HG03196 (cell line): ENCODE measurements at regions not wholly inside any gene's neighbourhood (a gene's known extent, or its start where the extent isn't known, plus 50 kb on each side); places are given as distances from the start of the nearest gene placed in this dataset.

Source experiments
- ATAC-seq: cut with Tn5 transposase; IDR thresholded peaks from one replicate; pipeline ENCODE4 v1.9.1; 2021; ENCODE audit not compliant: unreplicated experiment

DNA sequence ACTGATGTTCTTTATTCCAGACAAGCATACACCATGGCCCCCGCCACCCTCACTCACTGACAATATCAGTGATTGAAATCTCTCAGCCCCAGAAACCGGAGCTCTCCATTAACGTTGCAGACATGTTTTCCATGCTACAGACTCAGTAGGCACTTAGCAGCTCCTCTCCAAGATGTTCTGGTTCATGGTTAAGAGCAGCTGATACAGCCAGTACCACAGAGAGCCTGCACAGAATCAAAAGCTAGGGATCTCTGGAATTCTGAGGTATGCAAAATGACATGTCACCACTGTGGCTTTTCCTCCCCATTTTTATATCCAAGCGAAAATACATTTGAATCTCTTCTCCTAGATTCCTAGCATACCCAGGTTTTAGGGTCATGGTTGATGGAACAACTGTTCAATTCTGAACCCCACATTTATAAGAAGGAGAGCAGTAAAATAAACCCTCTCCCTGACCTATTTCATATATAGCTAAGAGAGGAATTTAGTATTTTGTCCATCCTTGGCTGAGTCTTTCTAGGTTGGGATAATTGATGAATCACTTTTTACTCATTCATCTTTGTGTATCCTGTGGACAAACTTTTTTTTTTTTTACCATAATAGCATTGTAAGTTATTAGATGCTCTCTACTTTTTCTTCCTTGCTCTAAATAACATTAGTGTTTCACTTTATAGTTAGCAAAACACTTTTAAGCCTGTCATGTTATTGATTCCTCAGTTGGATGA is 488.4 kb upstream of the PIK3C3 start:
- ATAC-seq, result no peak

DNA sequence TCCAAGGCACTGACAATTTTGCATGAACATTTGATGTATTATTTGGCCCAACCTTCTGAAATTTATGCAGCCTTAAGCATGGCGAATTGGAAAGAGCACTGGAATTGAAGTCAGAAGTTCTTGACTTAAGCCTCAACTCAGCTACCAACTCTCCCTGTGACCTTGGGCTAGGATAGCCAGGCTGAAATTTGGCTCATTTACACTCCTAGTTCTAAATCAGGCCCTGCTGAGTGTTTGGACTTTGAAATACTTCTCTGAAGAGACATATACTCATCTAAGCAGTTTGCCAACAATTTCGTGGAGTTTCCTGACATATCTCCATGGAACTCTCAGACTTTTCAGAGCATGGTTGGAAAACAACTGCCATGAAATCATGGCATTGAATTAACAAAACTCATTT is 489.6 kb upstream of the PIK3C3 start:
- ATAC-seq, result no peak

DNA sequence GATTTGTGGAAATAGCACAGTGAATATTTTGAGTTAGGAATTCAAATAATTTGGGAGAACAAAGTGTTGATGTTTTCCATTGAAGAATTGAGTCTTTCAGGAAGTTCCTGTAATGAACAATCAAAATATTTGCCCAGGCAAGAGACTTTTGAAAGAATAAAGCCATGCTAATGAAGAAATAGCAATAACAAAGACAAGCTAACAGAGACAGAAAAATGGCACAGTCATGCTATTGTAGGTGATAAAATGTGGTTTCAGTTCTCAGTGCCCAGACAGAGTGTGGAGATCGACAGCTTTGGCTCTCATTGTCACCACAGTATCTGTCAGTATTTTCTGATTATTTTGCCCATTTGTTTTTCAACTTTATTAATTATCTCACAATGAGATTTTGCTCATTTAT is 490.8 kb upstream of the PIK3C3 start:
- ATAC-seq, result no peak

DNA sequence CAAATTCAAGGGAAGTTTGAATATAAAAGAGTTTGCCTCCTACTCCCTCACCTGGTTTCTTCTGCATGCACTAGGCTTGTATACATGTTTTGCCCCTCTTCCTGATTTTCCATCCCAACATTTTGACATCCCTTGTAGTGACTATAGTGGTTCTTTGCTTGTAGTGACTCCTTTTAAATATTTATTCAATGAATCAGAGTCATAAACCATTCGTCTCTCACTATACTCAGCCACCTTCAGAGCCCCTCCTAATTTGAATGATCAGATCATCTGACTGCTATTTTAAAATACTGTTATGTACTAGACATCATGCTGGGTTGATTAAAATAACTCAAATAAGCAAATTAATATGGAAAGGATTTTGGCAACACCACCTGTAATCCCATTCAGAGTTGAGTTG is 492.1 kb upstream of the PIK3C3 start:
- ATAC-seq, result no peak

DNA sequence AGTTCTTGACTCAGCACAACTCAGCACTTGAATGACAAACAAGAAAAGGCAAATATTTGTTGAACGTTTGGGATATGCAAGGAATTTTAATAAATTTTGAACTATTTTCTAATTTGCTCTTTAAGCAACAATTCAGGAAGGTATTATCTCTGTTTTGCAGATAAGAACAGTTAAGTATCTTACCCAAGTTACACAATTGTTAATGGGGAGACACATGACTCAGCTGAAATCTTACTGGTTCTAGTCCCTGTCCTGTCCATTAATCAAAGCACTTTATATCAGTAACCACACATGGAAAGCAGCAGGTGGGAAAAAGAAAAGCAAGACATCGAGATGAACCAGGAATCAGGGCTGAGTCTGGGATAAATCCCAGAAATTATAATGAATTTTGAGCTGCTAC is 493.9 kb upstream of the PIK3C3 start:
- ATAC-seq, result no peak

DNA sequence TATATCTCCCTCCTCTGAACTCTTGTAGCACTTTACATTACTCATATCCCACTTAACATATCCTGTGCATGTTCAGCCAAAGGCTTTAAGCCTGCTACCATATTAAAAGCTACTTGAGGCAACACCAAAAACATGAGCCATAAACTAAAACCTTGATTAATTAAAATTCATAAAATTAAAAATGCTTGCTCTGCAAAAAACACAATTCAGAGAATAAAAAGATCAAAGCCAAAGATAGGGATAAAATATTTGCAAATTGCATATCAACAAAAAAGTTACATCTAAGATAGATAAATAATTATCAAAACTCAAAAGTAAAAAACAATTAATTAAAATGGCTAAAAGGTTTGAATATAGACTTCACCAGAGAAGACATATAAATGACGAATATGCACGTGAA is 495.4 kb upstream of the PIK3C3 start:
- ATAC-seq, result no peak

DNA sequence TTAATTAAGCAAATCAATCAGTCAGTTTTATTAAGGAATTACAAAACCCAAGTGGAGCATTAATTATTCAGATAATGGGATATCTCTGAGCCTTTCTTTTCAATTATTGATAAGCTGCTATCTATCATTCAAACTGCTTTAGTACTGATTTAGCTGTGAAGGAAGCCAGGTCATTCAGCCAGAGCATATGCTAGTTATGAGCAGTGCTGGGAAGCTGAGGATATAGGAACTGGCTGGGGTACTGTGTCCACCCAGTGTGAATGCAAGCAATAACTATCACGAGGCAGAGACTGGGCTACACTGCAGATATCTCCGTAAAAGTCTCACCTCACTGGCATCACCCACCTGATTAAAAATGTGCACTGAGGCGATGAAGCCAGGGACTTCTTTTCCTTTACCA is 496.7 kb upstream of the PIK3C3 start:
- ATAC-seq, result no peak

DNA sequence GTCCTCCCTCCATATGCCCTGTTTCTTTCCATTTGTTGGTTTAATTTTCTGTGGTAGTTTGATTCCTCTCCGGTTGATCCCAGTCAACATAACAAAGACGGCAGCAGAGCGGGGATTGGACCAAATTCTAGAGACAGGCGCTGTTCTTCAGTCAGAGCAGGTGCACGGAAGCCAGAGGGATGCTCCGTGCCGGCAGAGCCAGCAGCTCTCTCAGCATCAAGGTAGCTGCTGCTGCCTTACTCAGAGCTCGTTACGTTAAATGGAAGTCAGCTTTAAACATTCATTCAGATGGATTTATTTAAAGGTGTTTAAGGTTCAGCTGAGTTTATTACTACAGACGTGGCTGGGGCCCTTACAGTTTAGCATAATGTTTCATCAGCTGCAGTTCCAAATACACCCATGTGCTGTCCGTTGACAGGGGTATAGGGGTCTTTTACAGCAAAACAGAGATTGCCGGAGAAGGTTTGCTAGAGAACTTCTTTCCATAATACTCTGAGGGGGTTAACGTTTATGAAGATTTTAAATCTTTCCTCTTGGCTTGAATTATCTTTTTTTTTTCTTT is 497.2 kb upstream of the PIK3C3 start:
- ATAC-seq, result no peak

DNA sequence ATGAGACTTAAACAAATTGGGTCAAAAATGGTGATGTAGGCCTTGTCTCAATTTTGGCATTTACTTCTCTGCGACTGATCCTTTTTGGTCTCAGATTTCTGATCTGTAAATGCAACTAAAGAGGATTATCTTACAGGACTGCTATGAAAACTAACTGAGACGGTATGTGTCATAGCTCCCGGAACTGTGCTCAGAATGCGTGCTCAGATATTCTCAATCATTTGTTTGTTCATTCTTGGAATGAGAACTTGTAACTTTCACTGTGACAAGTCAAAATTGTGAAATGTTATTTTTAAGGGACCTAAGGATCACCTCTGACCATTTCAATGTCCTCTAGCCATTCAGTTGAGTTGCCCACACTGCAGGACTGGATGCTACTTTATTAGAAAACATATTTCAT is 498.2 kb upstream of the PIK3C3 start:
- ATAC-seq, result no peak

DNA sequence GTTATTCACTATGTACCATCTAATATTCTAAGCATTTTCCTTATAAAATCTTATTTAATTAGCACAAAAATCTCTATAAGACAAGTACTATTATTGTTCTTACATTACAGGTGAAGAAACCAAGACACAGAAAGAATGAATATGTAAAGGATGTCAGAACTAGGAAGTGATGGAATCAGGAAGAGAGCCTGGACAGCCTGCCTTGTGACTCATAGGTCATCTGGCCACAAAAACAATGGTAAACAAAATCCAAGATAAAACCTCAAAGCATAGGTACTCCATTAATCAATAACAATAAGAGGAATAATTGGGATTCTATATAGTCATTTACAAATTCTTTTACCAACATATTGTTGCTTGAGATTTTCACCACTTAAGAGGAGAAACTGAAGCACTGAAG is 505.4 kb upstream of the PIK3C3 start:
- no peak for ATAC-seq

DNA sequence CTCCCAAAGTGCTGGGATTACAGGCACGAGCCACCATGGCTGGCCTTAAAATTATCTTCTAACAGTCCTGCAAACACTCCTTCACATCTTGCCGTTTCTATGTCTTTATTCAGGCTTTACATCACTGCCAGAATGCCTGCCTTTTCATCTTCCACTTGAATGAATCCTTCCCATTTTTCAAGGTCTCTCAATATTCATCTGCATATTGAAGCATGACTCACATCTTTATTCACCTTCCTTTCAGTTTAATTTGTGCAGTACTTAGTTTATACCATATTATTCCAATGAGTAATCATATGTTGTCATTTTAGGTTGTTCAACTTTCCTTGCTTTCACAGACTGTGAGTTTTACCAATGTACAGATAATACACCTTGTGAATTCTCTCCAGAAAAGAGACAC is 510.1 kb upstream of the PIK3C3 start:
- no peak for ATAC-seq

DNA sequence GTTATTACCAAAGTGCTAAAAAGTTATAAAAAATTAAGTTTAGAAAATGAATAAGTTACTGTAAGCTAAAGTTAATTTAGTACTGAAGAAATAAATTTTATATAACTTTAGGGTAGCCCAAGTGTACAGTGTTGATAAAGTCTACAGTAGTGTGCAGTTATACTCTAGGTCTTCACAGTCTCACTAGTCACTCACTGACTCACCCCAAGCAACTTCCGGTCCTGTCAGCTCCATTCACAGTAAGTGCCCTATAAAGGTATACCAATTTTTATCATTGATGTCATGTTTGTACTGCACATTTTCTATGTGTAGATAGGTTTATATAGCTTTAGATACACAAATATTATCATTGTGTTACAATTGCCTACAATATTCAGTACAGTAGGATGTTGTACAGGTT is 518.3 kb upstream of the PIK3C3 start:
- ATAC-seq, result no peak

DNA sequence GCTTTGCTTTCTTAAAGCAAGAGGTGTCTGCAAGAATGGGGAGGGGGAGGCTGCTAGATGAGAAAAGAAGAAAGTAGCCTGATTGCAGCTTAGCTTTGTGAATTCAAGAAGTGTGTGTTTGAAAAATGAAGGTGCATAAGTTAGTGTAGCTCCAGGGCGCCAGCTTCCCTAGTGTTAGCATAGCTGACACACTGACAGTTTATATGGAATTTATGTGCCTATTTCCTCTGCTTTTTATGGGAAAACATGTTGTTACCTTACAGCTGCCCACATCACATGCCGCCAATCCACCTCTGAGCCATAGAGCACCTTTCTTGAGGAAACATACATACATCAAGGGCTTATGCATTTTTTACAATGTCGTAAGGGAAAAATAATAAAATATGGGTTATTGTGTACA is 536.4 kb upstream of the PIK3C3 start:
- no peak for ATAC-seq

DNA sequence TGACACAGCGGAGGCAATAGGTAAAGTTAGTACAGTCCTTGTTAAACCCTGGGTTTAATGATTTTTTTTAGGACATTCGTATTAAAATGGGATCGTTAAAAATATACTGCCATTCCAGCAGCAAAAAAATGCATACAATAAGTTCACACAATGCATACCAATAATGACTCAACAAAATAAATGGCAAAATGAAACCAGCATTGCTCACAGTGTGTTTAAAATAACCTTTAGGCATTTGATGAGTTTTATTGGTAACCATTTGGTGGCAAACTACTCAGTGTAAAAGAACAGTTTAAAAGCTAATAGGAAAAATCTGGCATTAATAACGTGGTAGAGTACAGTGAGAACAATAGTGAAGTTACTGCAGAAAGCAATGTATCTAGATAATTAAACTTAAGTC is 539.0 kb upstream of the PIK3C3 start:
- no peak for ATAC-seq

DNA sequence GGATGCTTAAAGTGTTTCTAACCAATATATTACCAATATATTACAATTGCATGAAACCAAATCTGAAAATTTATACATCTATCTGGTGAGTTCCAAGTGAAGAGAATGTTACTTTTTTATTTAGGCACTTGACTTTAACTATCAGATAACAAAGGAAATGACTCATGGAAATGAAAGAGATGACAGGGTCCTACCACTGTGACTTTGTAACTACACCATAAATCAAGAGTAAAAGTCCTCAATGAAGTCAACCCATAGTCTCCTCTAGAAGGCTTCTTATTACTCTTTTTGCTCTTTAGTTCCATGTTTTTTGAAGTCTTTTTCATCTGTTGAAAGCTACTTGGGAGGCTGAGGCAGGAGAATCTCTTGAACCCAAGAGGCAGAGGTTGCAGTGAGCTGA is 545.0 kb upstream of the PIK3C3 start:
- no peak for ATAC-seq

DNA sequence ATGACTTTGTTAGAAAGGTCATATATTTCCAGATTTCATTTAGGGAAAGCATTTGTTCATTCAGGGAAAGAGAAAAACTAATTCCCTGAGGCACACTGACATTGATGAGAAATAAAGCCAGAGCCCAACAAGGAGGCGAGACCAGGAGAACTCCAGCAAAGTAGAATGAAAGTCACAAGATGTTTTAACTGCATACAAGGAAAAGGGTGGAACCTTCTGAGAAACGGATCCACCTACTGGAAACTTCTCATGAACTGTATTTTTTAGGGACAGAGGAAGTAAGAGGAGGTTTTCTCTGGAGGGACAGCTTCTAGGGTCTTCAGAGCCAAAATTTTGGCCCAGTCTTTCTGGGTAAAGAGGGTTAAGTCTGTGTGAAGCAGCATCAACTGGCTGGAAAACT is 548.2 kb upstream of the PIK3C3 start:
- no peak for ATAC-seq

DNA sequence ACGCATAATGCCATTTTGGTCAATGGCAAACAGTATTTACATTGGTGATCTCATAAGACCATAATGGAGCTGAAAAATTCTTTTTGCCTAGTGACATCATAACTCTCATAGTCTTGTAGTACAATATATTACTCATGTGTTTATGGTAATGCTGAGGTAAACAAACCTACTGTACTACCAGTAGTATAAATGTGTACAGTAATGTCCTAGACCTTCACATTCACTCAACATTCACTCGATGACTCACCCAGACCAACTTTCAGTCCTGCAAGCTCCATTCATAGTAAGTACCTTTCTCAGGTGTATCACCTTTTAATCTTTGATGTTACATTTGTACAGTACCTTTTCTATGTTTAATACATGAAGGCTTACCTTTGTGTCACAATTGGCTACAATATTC is 558.2 kb upstream of the PIK3C3 start:
- ATAC-seq, result no peak

DNA sequence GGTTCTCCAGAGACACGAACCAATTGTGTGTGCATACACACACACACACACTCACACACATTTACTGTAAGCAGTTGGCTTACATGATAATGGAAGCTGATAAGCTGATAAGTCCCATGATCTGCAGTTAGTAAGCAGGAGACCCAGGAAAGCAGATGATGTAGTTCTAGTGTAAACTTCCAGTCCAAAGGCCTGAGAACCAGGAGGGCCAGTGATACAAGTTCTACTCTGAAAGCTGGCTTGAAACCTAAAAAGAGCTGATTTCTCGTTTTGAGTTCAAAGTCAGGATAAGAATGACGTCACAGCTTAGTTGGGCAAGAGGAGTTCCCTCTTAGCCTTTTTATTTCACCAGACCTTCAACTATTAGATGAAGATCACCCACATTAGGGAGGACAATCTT is 558.8 kb upstream of the PIK3C3 start:
- no peak for ATAC-seq

DNA sequence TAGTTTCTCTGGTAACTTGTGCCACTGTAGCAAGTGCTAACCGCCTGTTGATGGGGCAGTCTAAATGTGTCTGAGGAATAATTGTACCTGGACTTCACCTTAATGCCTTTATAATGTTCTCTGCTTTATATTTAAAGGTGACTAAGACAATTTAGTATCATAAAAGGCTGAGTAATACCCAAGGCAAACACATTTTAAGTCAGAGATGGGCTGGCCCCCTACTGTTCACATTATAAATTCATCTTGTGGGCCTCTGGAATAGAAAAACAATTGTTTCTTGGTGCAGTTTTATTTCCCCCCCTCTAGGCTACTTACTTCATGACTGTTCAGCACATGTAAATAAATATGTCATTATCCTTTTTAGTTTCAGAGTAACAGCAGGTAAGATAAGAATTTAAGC is 559.3 kb upstream of the PIK3C3 start:
- ATAC-seq, result no peak

DNA sequence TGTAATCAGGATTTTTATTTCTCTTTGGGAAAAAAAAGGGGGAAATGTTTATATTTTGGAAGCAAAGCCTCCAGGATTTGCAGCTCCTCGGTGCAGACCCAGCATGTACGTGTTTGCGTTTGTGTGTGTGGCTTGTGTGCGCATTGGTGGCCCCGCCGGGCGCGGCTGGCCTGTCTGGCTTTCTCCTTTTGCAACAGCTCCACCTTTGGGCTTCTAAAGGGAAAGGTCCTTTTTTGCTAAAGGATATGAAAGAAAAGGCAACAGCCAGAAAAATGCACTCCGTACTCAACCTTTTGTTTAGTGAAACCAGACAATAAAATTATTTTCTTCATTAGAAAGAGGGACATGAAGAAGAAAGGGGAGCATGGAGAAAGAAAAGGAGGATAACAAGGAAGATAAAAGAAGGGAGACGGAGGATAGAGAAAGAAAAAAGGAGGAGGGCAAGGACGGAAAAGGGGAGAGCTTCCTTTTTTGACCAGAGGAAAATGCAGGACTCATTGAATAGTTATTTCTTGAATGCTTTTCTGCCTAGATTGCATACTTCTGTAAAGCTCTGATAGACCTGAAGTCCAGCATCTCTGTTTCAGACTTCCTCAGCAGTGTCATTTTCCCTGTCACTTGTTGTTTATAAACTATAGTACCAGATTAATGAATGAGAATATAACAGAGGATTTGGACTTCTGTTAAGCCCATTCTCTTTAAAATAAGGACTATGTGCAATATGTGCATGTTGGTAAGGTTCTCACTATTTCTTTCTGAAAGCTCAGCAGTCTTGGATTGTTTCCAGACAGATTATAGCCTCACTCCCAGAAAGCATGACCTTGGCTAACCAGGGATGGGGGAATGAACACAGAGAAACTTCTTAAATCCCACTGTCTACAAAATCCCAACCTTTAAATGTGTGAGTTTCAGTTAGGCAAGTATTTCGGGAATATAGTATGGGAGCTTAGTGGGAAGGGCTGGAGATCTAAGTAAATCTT is 563.1 kb upstream of the PIK3C3 start:
- ATAC-seq, result no peak

DNA sequence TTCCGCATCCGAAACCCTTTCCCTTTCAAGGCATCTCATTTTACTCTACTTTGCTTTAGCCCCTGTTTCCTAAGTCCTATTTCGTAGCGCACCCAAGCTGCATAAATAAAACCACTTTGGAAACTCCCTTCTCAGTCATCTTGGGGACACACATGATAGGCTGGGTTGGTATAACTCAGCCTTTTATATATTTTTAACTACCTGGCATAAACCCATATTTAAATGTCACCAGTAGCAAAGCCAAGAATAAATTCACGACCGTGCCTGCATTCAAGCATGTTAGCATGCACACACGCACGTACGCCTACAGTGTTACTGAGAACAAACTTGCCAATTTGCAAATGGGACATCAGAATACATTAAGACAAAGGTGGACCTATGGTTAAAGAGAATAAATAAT is 564.7 kb upstream of the PIK3C3 start:
- ATAC-seq, result no peak

DNA sequence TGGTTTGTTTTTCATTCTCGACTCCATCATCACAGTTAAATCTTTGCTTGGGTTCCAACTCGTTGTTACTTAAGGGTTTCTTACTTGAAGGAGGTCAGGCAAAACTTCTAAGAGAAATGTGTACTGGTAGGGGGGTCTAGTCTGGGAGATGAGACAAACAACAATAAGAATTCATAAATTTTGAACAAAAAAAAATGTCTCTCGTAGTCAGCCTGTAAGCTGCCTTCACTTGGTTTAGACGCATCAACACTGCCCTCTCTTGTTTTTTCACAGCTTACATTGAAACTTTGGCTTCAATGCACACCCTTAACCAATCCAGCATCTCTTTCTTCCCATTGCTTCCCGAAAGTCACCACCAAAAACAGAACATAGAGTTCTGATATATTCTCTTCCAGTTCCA is 576.4 kb upstream of the PIK3C3 start:
- ATAC-seq, result no peak
